Smooth muscle cell (in vitro differentiated cells): ENCODE measurements at regions not wholly inside any gene's neighbourhood (a gene's known extent, or its start where the extent isn't known, plus 50 kb on each side); places are given as distances from the start of the nearest gene placed in this dataset.

Source experiments
- DNase-seq: peaks from one replicate; lab custom pipeline; 2025; ENCODE audit not compliant: unreplicated experiment; lab: John Stamatoyannopoulos, UW
- H2AFZ ChIP-seq: fragments of 200-600 bp; sonication (generic); 2 replicates; pipeline ENCODE4 v1.6.0; 2016; ENCODE audit warnings: antibody characterized with exemption, low read depth, mild to moderate bottlenecking
- H3F3A ChIP-seq: fragments of 200-600 bp; sonication (generic); 2 replicates; pipeline ENCODE4 v1.6.0; 2017; ENCODE audit warnings: antibody characterized with exemption, low read depth
- H3K27ac ChIP-seq: fragments of 200-600 bp; sonication (generic); 2 replicates; pipeline ENCODE4 v1.5.1; 2016; ENCODE audit warnings: low read depth, mild to moderate bottlenecking
- H3K27me3 ChIP-seq: fragments of 200-600 bp; sonication (generic); 2 replicates; pipeline ENCODE4 v1.6.1; 2016; ENCODE audit warnings: low read depth, mild to moderate bottlenecking
- H3K36me3 ChIP-seq: fragments of 200-600 bp; sonication (generic); 2 replicates; pipeline ENCODE4 v1.5.1; 2016; ENCODE audit warnings: low read depth
- H3K4me1 ChIP-seq: fragments of 200-600 bp; sonication (generic); 2 replicates; pipeline ENCODE4 v1.5.1; 2016; ENCODE audit warnings: low read depth
- H3K4me2 ChIP-seq: fragments of 200-600 bp; sonication (generic); 2 replicates; pipeline ENCODE4 v1.6.0; 2016; ENCODE audit warnings: mild to moderate bottlenecking
- H3K4me3 ChIP-seq: fragments of 200-600 bp; sonication (generic); 2 replicates; pipeline ENCODE4 v1.5.1; 2016; ENCODE audit warnings: mild to moderate bottlenecking
- H3K79me2 ChIP-seq: fragments of 200-600 bp; sonication (generic); 2 replicates; pipeline ENCODE4 v1.6.0; 2016; ENCODE audit warnings: low read depth, mild to moderate bottlenecking
- H3K9ac ChIP-seq: fragments of 200-600 bp; sonication (generic); 2 replicates; pipeline ENCODE4 v1.6.0; 2016; ENCODE audit warnings: low read depth
- H3K9me3 ChIP-seq: fragments of 200-600 bp; sonication (generic); replicated peaks from 2 replicates; pipeline ENCODE4 v1.5.1; 2016; ENCODE audit warnings: low read depth
- H4K20me1 ChIP-seq: fragments of 200-600 bp; sonication (generic); 2 replicates; pipeline ENCODE4 v1.6.0; 2016; ENCODE audit warnings: low read depth
- CTCF ChIP-seq: fragments of 200-600 bp; sonication (generic); IDR thresholded peaks from 2 replicates; pipeline ENCODE4 v1.5.1; 2017; ENCODE audit warnings: borderline replicate concordance, mild to moderate bottlenecking, antibody characterized with exemption; ENCODE audit not compliant: insufficient read depth, poor library complexity, severe bottlenecking
- WGBS: methylation state at CpG from one replicate; pipeline ENCODE4 v1.1.7; 2016; ENCODE audit warnings: low lambda C conversion rate; 5-methylcytosine and 5-hydroxymethylcytosine counted together

GRCh38 chr1:117803318-117803717 lies 126.1 kb downstream of the GDAP2 start:
- Histone ChIP-seq H3K4me2 (no peak overlapping the region), H3K36me3 (no peaks in the 10 kb centered on the region), H3K4me3 (no peak overlapping the region), H3K9me3 (no peaks in the 10 kb centered on the region), H3K79me2 (no peaks in the 10 kb centered on the region), H2AFZ (no peak overlapping the region), H3K9ac (no peak overlapping the region), H4K20me1 (no peaks in the 10 kb centered on the region), H3F3A (no peaks in the 10 kb centered on the region), H3K27ac (no peak overlapping the region), H3K4me1 (no peaks in the 10 kb centered on the region), H3K27me3 (no peaks in the 10 kb centered on the region)
- no peak for DNase-seq
- 84% methylated on average over 1 of the region's 1 CpG for WGBS
- TF ChIP-seq CTCF, result no peak

GRCh38 chr1:117809764-117810163 lies 119.7 kb downstream of the GDAP2 start:
- no peaks in the 10 kb centered on the region for H4K20me1 ChIP-seq
- H3K9ac ChIP-seq, result no peak overlapping the region
- no peak overlapping the region for H3K4me2 ChIP-seq
- no peak for DNase-seq
- H3K36me3 ChIP-seq, result no peaks in the 10 kb centered on the region
- H3K4me3 ChIP-seq, result no peak overlapping the region
- H2AFZ ChIP-seq, result peak overlapping the region; percentile 5
- whole genome bisulfite sequencing, result 43% methylated on average over 1 of the region's 1 CpG
- no peaks in the 10 kb centered on the region for H3K9me3 ChIP-seq
- no peak overlapping the region for H3K27ac ChIP-seq
- H3F3A ChIP-seq, result no peaks in the 10 kb centered on the region
- no peaks in the 10 kb centered on the region for H3K27me3 ChIP-seq
- TF ChIP-seq CTCF, result no peak
- no peaks in the 10 kb centered on the region for H3K4me1 ChIP-seq
- H3K79me2 ChIP-seq, result no peaks in the 10 kb centered on the region

- no peak overlapping the region for H3K4me2 ChIP-seq
- no peaks in the 10 kb centered on the region for H3K79me2 ChIP-seq
- no peak for DNase-seq
- H4K20me1 ChIP-seq, result no peaks in the 10 kb centered on the region
- no peak overlapping the region for H2AFZ ChIP-seq
- no peaks in the 10 kb centered on the region for H3K27me3 ChIP-seq
- H3K9me3 ChIP-seq, result no peaks in the 10 kb centered on the region
- H3K27ac ChIP-seq, result no peak overlapping the region
- H3K36me3 ChIP-seq, result no peaks in the 10 kb centered on the region
- 53% methylated on average over 3 of the region's 3 CpGs for WGBS
- no peak overlapping the region for H3K4me3 ChIP-seq
- TF ChIP-seq CTCF, result no peak
- H3K4me1 ChIP-seq, result no peaks in the 10 kb centered on the region
- H3F3A ChIP-seq, result no peaks in the 10 kb centered on the region
- no peak overlapping the region for H3K9ac ChIP-seq
Observed at GRCh38 chr1:117810553-117810952, 118.9 kb downstream of the GDAP2 start.

- H3K4me1 ChIP-seq, result no peaks in the 10 kb centered on the region
- WGBS, result 27% methylated on average over 1 of the region's 1 CpG
Observed at GRCh38 chr1:117812869-117813511, 116.4 kb downstream of the GDAP2 start.

More at GRCh38 chr1:117812869-117813511, 116.4 kb downstream of the GDAP2 start:
- DNase-seq, result no peak
- no peaks in the 10 kb centered on the region for H3K36me3 ChIP-seq
- H3K4me3 ChIP-seq, result no peak overlapping the region
- no peak overlapping the region for H3K9ac ChIP-seq
- H3F3A ChIP-seq, result no peaks in the 10 kb centered on the region
- H3K79me2 ChIP-seq, result no peaks in the 10 kb centered on the region
- no peaks in the 10 kb centered on the region for H4K20me1 ChIP-seq
- H3K4me2 ChIP-seq, result no peak overlapping the region
- TF ChIP-seq CTCF, result no peak
- H3K9me3 ChIP-seq, result no peaks in the 10 kb centered on the region
- no peaks in the 10 kb centered on the region for H3K27me3 ChIP-seq
- no peak overlapping the region for H2AFZ ChIP-seq
- no peak overlapping the region for H3K27ac ChIP-seq
